Lower lobe of right lung (tissue), 2 donors: ENCODE measurements at regions not wholly inside any gene's neighbourhood (a gene's known extent, or its start where the extent isn't known, plus 50 kb on each side); places are given as distances from the start of the nearest gene placed in this dataset.

Experiments used
- ATAC-seq, 2 donors: fragments of 200-7000 bp; cut with Tn5 transposase; one replicate each; pipeline ENCODE4 v1.9.1; 2020 to 2022; ENCODE audit warnings: mild to moderate bottlenecking in 2 of 2, moderate library complexity in 2 of 2
- DNase-seq: peaks from one replicate; pipeline ENCODE4 v3.0.0-alpha.2; 2020
- H3K27ac ChIP-seq: fragments of 200-600 bp; one replicate; pipeline ENCODE4 v1.8.0; 2022
- H3K27me3 ChIP-seq: fragments of 200-600 bp; one replicate; pipeline ENCODE4 v1.8.0; 2022; ENCODE audit warnings: low read depth
- H3K36me3 ChIP-seq: fragments of 200-600 bp; one replicate; pipeline ENCODE4 v1.8.0; 2022; ENCODE audit warnings: mild to moderate bottlenecking
- H3K4me1 ChIP-seq: fragments of 200-600 bp; one replicate; pipeline ENCODE4 v1.8.0; 2022
- H3K4me3 ChIP-seq: fragments of 200-600 bp; one replicate; pipeline ENCODE4 v1.8.0; 2022; ENCODE audit warnings: mild to moderate bottlenecking
- H3K9me3 ChIP-seq: fragments of 200-600 bp; one replicate; pipeline ENCODE4 v1.8.0; 2022
- CTCF ChIP-seq: fragments of 200-600 bp; IDR thresholded peaks from one replicate; pipeline ENCODE4 v1.8.0; 2022; ENCODE audit warnings: antibody characterized with exemption, mild to moderate bottlenecking
- intact Hi-C: fragments of 100-400 bp; cut with DNase I; formaldehyde crosslinking; loops from one replicate; pipeline ENCODE4 v1.11.0; 2022
- donor health status: DM: no; HTN: yes; CAD: no; lungs with severe emphysema.

GRCh38 chr16:73978407-73978784 is 318.2 kb upstream of the PSMD7 start:
- ATAC-seq = no peak
- intact Hi-C loops = no loop called here
- Histone ChIP-seq H3K36me3 (no peaks in the 10 kb centered on the region), H3K27me3 (no peaks in the 10 kb centered on the region), H3K9me3 (no peaks in the 10 kb centered on the region), H3K27ac (no peak overlapping the region), H3K4me1 (no peaks in the 10 kb centered on the region), H3K4me3 (no peak overlapping the region)
- no peak for DNase-seq
- TF ChIP-seq CTCF = no peak

DNA sequence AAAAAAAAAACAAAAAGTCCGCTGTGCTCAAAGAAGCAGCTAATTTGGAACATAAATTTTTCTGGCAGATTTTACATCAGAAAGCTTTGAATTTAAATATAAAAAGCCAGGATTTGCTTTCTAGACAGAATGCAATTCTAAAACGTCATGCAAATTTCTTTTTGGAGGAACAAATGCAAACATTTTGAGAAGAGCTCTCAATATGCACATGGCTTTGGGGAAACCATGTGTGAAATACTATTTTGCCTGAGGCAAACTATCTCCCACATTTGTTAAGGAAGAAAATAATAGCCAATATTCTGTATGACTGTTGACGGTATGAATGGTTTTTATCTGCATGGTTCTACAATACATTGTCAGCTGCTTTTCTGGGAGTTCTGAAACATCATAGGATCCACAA is 320.0 kb upstream of the PSMD7 start:
- ATAC-seq (no peak), DNase-seq (no peak)
- no peak for TF ChIP-seq CTCF
- Histone ChIP-seq H3K27me3 (no peaks in the 10 kb centered on the region), H3K4me3 (no peak overlapping the region), H3K4me1 (no peaks in the 10 kb centered on the region), H3K9me3 (no peaks in the 10 kb centered on the region), H3K27ac (no peak overlapping the region), H3K36me3 (no peaks in the 10 kb centered on the region)
- intact Hi-C loops = no loop called here

DNA sequence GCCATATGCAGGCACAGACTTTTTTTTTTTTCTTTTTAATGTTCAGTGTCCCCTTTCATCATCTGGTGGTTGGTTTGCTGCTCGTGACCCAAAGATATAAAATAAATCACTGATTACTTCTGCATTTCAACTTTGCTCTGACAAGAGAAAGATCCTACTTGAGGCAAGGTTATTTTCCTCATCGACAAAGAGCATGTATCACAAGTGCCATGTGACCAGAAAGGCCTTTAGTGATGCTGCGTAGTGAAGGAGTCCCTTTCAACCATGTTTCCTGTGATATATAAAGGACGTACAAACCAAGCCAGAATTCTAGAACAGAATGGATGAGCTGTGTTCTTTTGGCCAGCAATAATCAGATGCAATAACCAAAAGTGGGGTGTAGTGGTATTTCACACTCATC is 323.4 kb upstream of the PSMD7 start:
- Histone ChIP-seq H3K9me3 (no peaks in the 10 kb centered on the region), H3K4me3 (no peak overlapping the region), H3K27ac (no peak overlapping the region), H3K36me3 (no peaks in the 10 kb centered on the region), H3K27me3 (no peaks in the 10 kb centered on the region), H3K4me1 (no peaks in the 10 kb centered on the region)
- DNase-seq (no peak), ATAC-seq (no peak)
- intact Hi-C loops = no loop called here
- TF ChIP-seq CTCF = no peak

DNA sequence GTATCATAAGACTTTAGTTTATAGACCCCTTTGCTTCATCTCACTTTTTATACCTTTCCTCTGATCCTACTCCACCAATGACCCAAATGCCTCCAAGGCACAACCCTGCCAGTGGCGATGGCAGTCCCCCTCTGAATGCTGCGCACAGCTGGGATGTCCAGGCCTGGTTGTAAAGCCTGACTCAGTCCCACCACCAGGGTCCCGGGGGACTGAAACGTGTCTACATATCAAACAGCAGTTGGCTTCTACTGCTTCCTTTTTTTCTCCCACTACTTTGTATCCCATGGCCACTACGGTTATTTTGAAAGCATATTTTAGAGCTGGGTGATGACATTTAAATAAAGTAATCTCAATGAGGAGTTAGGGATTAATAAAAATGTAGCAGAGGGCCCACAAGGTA is 329.8 kb upstream of the PSMD7 start:
- no peaks in the 10 kb centered on the region for H3K36me3 ChIP-seq
- DNase-seq (no peak), ATAC-seq (no peak)
- H3K27ac ChIP-seq = no peak overlapping the region
- no peaks in the 10 kb centered on the region for H3K27me3 ChIP-seq
- TF ChIP-seq CTCF = no peak
- no peaks in the 10 kb centered on the region for H3K4me1 ChIP-seq
- no peak overlapping the region for H3K4me3 ChIP-seq
- H3K9me3 ChIP-seq = no peaks in the 10 kb centered on the region
- intact Hi-C loops = no loop called here

DNA sequence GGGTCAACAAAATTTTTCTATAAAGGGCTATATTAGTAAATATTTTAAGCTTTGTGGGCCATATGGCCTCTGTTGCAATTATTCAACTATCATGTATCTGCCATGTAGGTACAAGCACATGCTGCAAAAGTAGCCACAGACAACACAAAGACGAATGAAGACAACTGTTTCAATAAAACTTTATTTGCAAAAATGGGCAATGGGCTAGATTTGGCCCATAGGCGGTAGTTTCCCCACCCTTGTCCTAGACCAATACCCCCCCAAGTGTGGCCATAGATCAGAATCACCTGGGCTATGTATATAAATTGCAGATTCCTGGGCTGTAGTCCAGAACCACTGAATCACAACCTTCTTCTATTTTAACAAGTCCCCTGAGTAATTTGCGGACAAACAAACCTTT is 331.0 kb upstream of the PSMD7 start:
- Histone ChIP-seq H3K9me3 (no peaks in the 10 kb centered on the region), H3K4me1 (no peaks in the 10 kb centered on the region), H3K27me3 (no peaks in the 10 kb centered on the region), H3K4me3 (no peak overlapping the region), H3K36me3 (no peaks in the 10 kb centered on the region), H3K27ac (no peak overlapping the region)
- intact Hi-C loops = no loop called here
- DNase-seq (no peak), ATAC-seq (no peak)
- no peak for TF ChIP-seq CTCF
